DMS153 (cell line): ENCODE measurements at regions not wholly inside any gene's neighbourhood (a gene's known extent, or its start where the extent isn't known, plus 50 kb on each side); places are given as distances from the start of the nearest gene placed in this dataset.

Source experiments
- DNase-seq: peaks from one replicate; lab custom pipeline; 2025; lab: John Stamatoyannopoulos, UW

DNA sequence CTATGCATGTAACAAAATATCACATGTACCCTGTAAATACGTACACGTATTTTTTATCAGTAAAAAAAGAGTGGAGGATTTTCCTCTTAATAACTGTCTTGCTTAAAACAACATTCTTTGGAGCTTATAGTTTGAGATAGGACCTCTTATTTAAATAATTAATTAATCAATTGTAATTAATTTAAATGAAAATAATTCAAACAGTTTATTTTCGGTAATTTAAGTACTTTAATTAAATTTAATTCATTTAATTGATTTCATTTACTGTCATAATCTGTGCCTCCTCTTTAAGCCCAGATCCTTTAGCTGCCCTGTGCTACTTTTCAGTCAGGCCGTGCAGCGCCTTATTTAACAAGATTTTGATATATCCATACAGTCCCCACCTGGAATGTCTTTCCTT is 427.0 kb downstream of the HLX start:
- no peak for DNase-seq

DNA sequence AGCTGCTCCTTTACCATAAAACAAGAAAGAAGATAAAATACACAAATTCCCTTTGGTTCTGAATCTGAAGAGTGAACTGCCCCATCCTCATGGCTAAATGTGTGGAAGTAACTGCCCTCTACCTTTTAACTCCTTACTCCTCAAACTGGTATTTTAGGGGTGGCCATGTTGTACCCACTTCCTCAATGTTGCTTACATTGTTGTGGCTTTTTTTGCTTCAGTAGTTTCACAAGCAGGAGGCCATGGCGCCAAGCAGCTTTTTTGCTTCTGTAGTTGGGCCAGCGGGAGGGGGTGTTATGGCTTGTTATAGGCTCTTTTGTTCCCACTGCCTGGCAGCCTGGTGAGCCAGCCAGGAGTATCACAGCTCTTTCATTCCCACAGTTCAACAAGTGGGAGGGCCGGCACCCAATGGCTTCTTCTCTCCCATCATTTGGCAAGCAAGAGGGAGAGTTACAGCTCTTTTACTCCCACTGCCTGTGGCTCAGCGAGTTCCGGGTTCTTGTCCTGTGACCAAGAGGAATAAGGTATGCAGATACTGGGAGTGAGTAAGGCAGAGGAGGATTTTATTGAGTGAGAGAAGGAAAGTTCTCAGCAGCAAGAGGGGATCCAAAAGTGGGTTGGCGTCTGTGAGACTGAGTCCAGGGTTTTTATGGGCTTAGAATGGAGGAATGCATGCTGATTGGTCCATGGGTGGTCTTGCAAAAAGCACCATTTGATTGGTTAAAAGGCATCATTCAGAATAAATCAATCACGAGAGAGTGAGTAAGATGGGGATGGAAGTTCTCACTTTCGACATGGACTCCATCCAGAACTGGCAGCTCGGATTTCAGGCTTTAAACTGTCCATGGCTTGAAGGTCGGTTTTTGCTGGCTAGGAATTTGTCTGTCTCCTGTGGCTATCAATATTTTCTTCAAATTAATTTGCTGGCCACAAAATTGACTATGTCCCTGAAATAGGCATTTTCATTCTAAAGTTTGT is 429.6 kb downstream of the HLX start:
- DNase-seq, result no peak

- DNase-seq, result peak; percentile 96
Observed at GRCh38 chr1:221309723-221310122, 430.5 kb downstream of the HLX start.

GRCh38 chr1:221310180-221310579 is 430.9 kb downstream of the HLX start:
- DNase-seq, result peak; percentile 96

DNA sequence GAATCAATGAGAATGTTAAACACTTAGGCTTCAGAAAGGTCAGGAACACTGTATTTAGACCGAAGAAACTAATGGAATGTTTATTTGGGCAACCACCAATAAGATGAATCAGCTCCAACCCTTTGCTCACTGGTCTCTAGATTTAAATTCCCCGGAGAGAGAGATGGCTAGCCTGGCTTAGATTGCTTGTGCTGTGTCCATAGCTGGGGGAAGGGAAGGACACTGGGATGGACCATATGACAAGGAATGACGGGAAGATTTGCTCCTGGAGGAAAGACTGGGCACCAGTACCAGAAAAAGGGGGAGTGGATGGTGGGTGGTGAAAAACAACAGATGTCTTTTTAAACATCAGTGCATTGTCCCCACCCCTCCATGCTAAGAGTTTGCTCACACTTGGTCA is 426.6 kb downstream of the DUSP10 start:
- no peak for DNase-seq

GRCh38 chr1:221316491-221317056 is 425.3 kb downstream of the DUSP10 start:
- DNase-seq, result no peak

GRCh38 chr1:221317537-221317936 is 424.4 kb downstream of the DUSP10 start:
- no peak for DNase-seq

GRCh38 chr1:221327954-221328353 is 413.9 kb downstream of the DUSP10 start:
- DNase-seq, result peak; percentile 89

- DNase-seq, result no peak
Observed at GRCh38 chr1:221328371-221328770, 413.5 kb downstream of the DUSP10 start.

DNA sequence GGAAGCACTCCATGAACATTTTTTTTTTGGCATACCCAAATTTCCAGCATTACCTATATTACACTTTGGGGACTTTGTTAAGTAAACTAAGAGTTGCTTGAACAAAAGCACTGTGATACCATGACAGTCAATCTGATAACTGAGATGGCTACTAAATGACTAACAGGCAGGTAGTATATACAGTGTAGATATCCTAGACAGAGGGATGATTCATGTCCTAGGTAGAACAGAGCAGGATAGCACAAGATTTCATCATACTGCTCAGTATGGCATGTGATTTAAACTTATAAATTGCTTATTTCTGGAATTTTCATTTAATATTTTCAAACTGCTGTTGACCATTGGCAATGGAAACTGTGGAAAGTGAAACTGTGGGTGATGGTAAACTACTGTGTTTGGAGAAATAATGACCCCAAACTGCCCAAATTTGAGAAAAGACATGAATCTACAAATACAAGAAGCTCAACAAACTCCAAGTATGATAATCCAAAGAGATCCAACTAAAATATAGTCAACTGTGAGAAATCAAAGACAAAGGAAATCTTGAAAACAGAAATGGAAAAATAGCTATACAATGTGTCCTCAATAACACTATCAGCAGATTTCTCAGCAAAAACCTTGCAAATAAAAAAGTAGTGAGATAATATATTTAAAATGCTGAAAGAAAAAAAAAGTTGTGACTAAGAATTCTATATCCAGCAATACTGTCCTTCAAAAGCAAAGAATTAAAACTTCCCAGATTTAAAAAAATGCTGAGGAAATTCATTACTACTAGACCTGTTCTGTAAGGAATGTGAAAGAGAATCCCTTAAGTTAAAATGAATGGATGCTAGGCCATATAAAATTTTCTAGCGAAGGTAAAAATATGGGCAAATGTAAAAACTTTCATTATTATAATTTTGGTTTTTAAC is 410.4 kb downstream of the DUSP10 start:
- DNase-seq, result no peak

GRCh38 chr1:221334062-221334461 is 407.8 kb downstream of the DUSP10 start:
- no peak for DNase-seq

GRCh38 chr1:221335161-221336101 is 406.5 kb downstream of the DUSP10 start:
- DNase-seq, result peak; percentile 28

DNA sequence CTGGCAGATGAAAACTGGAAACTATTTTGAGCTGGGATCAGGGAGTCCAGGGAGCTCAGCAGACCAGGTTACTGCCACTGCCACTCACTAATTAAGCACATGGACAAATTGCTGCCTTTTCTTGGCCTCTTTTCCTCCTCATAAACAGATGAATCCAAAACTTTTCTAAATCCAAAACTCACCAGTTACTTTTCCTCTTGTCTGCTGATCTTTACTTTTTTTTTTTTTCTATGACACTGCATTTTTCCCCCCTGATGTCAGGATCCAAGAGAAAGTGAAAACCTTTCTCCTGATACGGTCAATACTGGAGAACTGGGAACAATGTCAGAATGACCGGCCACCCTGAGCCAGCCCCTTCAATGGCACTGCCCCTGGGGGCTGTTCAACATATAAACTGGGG is 405.8 kb downstream of the DUSP10 start:
- DNase-seq, result no peak

DNA sequence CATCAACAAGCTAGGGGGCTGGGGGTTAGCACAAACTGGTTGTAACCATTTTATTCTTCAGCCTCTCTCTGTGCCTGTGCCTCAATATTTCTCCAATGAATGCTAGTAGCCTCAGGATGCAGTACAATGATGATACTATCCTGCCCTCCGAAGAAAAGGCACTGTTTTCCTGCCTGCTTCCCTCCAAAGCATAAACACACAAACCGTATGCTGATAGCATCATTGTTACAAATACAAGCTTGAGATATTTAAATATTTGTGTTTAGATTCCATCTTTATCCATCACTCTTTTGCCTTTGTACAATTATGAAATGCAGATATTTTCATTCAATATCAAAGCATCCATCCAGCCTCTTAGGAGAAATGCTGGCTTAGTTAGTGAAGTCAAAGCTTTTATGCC is 404.8 kb downstream of the DUSP10 start:
- no peak for DNase-seq

DNA sequence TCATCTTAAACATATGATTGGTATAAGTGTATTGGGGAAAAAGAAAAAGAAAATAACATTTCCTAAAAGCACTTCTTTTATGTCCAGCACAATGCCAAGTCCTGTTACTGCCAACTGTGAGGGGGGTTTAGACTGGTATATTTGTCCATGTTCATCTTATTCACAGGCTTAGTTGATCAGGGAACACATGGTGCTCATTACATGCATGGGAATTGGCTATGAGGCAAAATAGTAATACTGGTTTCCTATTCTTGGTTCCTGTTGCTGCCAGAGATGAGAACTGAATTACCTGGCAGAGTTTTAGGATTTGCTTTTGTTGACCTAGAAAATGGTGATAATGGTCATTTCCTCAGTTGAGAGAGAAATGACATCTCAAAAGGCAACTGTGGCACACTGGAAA is 398.8 kb downstream of the DUSP10 start:
- DNase-seq, result no peak

DNA sequence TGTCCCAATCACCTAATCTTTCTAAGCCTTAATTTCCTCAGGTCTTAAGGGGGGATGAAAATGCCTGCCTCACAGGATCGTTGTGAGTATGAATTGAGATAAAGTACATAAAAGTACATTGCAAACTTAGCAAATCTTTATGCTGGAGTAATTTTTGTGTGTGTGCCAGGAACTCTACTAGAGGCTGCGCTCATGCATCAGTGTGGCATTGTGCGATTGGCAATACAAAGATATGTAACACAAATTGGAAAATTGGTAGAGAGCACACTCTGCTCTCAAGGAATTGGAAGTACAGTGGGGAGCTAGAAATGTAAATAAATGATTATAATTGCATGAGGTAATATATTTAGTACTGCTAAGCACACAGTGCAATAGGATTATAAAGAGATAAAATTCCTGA is 398.3 kb downstream of the DUSP10 start:
- no peak for DNase-seq

GRCh38 chr1:221344693-221345092 is 397.2 kb downstream of the DUSP10 start:
- DNase-seq, result no peak

DNA sequence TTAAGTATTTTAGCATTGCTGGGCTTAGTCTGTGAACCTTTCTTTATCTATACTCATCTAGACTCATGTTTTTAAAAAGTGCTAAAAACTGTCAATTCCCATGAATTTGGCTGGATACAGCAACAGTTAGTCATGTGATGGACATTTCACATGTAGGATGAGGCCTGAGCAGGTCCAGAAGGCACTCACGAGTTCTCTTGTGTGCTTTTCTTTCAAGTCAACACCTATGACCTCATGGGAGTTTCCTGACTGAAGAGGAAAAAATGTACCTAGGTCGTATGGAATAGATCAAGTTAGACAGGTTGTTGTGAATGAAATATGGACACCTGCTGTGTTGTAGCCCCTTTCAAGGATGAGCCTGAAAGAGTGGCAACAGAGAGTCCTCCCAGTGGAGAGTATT is 394.2 kb downstream of the DUSP10 start:
- DNase-seq, result peak; percentile 55

- no peak for DNase-seq
Observed at GRCh38 chr1:221350091-221350490, 391.8 kb downstream of the DUSP10 start.

- no peak for DNase-seq
Observed at GRCh38 chr1:221356693-221357092, 385.2 kb downstream of the DUSP10 start.

DNA sequence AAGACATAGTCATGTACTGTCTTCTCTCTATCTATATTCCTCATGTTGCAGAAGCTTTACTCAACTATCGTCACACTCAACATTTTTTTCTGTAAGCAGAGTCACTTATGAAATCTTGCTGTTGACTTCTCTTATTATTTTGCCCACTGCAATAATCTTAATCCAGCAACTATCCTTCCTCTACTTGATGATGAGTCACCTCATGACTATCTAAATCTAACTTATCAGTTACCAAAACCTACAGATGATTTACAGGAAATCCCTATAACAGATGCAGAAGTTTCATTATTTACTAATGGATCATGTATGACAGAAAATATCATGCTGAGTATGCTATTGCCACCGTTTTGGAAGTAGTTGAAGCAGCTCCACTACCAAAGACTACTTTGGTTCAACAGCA is 378.9 kb downstream of the DUSP10 start:
- DNase-seq, result no peak
